HFFc6 (cell line): ENCODE measurements at regions not wholly inside any gene's neighbourhood (a gene's known extent, or its start where the extent isn't known, plus 50 kb on each side); places are given as distances from the start of the nearest gene placed in this dataset.

Experiments used
- DNase-seq: peaks from one replicate; pipeline ENCODE4 v3.0.0-alpha.2; 2018
- H3K27ac Mint-ChIP-seq: 2 replicates; pipeline ENCODE4 v1.8.0; 2020; ENCODE audit warnings: mild to moderate bottlenecking, mixed read lengths
- H3K27me3 Mint-ChIP-seq: 2 replicates; pipeline ENCODE4 v1.8.0; 2021; ENCODE audit warnings: mild to moderate bottlenecking, moderate library complexity, mixed read lengths; ENCODE audit not compliant: insufficient read depth
- H3K36me3 Mint-ChIP-seq: 2 replicates; pipeline ENCODE4 v1.8.0; 2021; ENCODE audit warnings: low read depth, mixed read lengths
- H3K4me1 Mint-ChIP-seq: 2 replicates; pipeline ENCODE4 v1.8.0; 2020; ENCODE audit warnings: low read depth, mixed read lengths
- H3K4me3 Mint-ChIP-seq: 2 replicates; pipeline ENCODE4 v1.8.0; 2020; ENCODE audit warnings: mild to moderate bottlenecking, moderate library complexity, mixed read lengths
- H3K9me3 Mint-ChIP-seq: 2 replicates; pipeline ENCODE4 v1.8.0; 2020; ENCODE audit warnings: mild to moderate bottlenecking, mixed read lengths
- TF ChIP-seq, protein P1 (sequence below): fragments of 200-600 bp; sonication (generic); IDR thresholded peaks from 2 replicates; pipeline ENCODE4 v1.5.0; 2021; ENCODE audit warnings: antibody characterized with exemption, mild to moderate bottlenecking

GRCh38 chr13:73133531-73133930, 74.7 kb downstream of the KLF5 start:
- peak; percentile 50 for DNase-seq

GRCh38 chr13:73131247-73131646, 72.4 kb downstream of the KLF5 start:
- Mint-ChIP-seq H3K4me3 (no peak overlapping the region), H3K4me1 (peaks cover 42% of the 10 kb centered on the region), H3K9me3 (no peaks in the 10 kb centered on the region), H3K27ac (no peak overlapping the region), H3K36me3 (peaks cover 12% of the 10 kb centered on the region; the same call in 1 of the 2 replicates), H3K27me3 (0 out of 2 replicates have a peak, but pooled peaks cover 2% of the 10 kb centered on the region)
- no peak for DNase-seq
- TF ChIP-seq, protein P1, sequence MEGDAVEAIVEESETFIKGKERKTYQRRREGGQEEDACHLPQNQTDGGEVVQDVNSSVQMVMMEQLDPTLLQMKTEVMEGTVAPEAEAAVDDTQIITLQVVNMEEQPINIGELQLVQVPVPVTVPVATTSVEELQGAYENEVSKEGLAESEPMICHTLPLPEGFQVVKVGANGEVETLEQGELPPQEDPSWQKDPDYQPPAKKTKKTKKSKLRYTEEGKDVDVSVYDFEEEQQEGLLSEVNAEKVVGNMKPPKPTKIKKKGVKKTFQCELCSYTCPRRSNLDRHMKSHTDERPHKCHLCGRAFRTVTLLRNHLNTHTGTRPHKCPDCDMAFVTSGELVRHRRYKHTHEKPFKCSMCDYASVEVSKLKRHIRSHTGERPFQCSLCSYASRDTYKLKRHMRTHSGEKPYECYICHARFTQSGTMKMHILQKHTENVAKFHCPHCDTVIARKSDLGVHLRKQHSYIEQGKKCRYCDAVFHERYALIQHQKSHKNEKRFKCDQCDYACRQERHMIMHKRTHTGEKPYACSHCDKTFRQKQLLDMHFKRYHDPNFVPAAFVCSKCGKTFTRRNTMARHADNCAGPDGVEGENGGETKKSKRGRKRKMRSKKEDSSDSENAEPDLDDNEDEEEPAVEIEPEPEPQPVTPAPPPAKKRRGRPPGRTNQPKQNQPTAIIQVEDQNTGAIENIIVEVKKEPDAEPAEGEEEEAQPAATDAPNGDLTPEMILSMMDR: no peak

More at GRCh38 chr13:73133531-73133930, 74.7 kb downstream of the KLF5 start:
- H3K27ac Mint-ChIP-seq: peak overlapping the region; percentile 48
- H3K4me3 Mint-ChIP-seq: peak overlapping the region; percentile 16; the same call in 1 of the 2 replicates
- H3K4me1 Mint-ChIP-seq: peaks cover 58% of the 10 kb centered on the region
- TF ChIP-seq, protein P1: no peak
- 0 out of 2 replicates have a peak, but pooled peaks cover 2% of the 10 kb centered on the region for H3K27me3 Mint-ChIP-seq
- peaks cover 12% of the 10 kb centered on the region; the same call in 1 of the 2 replicates for H3K36me3 Mint-ChIP-seq
- no peaks in the 10 kb centered on the region for H3K9me3 Mint-ChIP-seq

DNA sequence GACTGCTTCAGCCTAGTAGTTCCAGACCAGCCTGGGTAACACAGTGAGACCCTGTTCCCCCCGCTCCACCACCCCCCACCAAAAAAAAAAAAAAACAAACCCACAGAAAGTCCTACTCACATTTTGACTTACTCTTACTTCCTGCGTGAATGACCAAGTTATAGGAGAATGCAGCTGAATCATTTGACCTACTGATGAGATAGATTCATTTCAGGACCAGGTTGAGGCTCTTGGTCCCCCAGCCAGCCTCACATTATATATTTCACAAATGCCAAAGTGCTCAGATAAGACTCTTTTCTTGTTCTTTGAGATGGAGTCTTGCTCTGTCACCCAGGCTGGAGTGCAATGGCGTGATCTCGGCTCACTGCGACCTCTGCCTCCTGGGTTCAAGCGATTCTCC, 70.2 kb downstream of the KLF5 start:
- H3K4me1 Mint-ChIP-seq: peaks cover 31% of the 10 kb centered on the region
- TF ChIP-seq, protein P1: no peak
- no peak for DNase-seq
- 0 out of 2 replicates have a peak, but pooled peaks cover 2% of the 10 kb centered on the region for H3K27me3 Mint-ChIP-seq
- H3K9me3 Mint-ChIP-seq: no peaks in the 10 kb centered on the region
- H3K36me3 Mint-ChIP-seq: peaks cover 5% of the 10 kb centered on the region; the same call in 1 of the 2 replicates
- no peak overlapping the region for H3K27ac Mint-ChIP-seq
- H3K4me3 Mint-ChIP-seq: no peak overlapping the region
